Natural killer cell (primary cell): ENCODE measurements at regions not wholly inside any gene's neighbourhood (a gene's known extent, or its start where the extent isn't known, plus 50 kb on each side); places are given as distances from the start of the nearest gene placed in this dataset.

Source experiments
- ATAC-seq, 3 donors: fragments of 150-1000 bp in 2 of 3; fragments of 200-7000 bp in 1 of 3; cut with Tn5 transposase; 1 replicate in 1 of 3; 2 replicates in 2 of 3; pipeline ENCODE4 v1.10.0; 2021; ENCODE audit warnings: mild to moderate bottlenecking in 2 of 3, moderate library complexity in 2 of 3
- DNase-seq, 2 donors: peaks; one replicate each; pipeline versions ENCODE4 v3.0.0 to v3.0.0-alpha.2; 2013 to 2021; ENCODE audit warnings: mixed read lengths in 1 of 2
- H3K27ac ChIP-seq: one replicate; pipeline ENCODE4 v1.5.1; 2013; ENCODE audit warnings: mild to moderate bottlenecking, low read length
- H3K27me3 ChIP-seq: one replicate; pipeline ENCODE4 v1.6.1; 2013; ENCODE audit warnings: low read length; ENCODE audit not compliant: control insufficient read depth, insufficient read depth
- H3K36me3 ChIP-seq: one replicate; pipeline ENCODE4 v1.6.1; 2013; ENCODE audit warnings: low read length; ENCODE audit not compliant: control insufficient read depth, insufficient read depth
- H3K4me1 ChIP-seq: one replicate; pipeline ENCODE4 v1.6.1; 2013; ENCODE audit warnings: low read length; ENCODE audit not compliant: control insufficient read depth, insufficient read depth
- H3K4me3 ChIP-seq: one replicate; pipeline ENCODE4 v1.5.1; 2013; ENCODE audit warnings: low read length
- H3K9me3 ChIP-seq: one replicate; pipeline ENCODE4 v1.6.1; 2013; ENCODE audit warnings: low read length; ENCODE audit not compliant: control insufficient read depth, insufficient read depth
- H3K27ac Mint-ChIP-seq, 2 donors: one replicate each; pipeline ENCODE4 v1.8.0; 2022; ENCODE audit warnings: mild to moderate bottlenecking in 2 of 2, mixed read lengths in 2 of 2, moderate library complexity in 1 of 2
- H3K27me3 Mint-ChIP-seq, 2 donors: one replicate each; pipeline ENCODE4 v1.8.0; 2022; ENCODE audit warnings: low read depth in 2 of 2, mixed read lengths in 2 of 2
- H3K36me3 Mint-ChIP-seq: one replicate; pipeline ENCODE4 v1.8.0; 2022; ENCODE audit warnings: mixed read lengths
- H3K4me1 Mint-ChIP-seq, 2 donors: one replicate each; pipeline ENCODE4 v1.8.0; 2022; ENCODE audit warnings: mixed read lengths in 2 of 2
- H3K4me3 Mint-ChIP-seq: one replicate; pipeline ENCODE4 v1.8.0; 2022; ENCODE audit warnings: mild to moderate bottlenecking, moderate library complexity, mixed read lengths
- H3K9me3 Mint-ChIP-seq, 2 donors: one replicate each; pipeline ENCODE4 v1.8.0; 2022; ENCODE audit warnings: mixed read lengths in 2 of 2
- WGBS: methylation state at CpG from one replicate; pipeline ENCODE4 v1.1.7; 2013; ENCODE audit warnings: missing lambda C conversion rate; ENCODE audit not compliant: insufficient coverage; 5-methylcytosine and 5-hydroxymethylcytosine counted together
- intact Hi-C: fragments of 100-400 bp; cut with micrococcal nuclease; formaldehyde crosslinking; loops from one replicate; pipeline ENCODE4 v1.14.2; 2022
- TF ChIP-seq, protein P1 (sequence below): fragments of 200-600 bp; IDR thresholded peaks from one replicate; pipeline ENCODE4 v1.8.0; 2022; ENCODE audit warnings: antibody characterized with exemption

DNA sequence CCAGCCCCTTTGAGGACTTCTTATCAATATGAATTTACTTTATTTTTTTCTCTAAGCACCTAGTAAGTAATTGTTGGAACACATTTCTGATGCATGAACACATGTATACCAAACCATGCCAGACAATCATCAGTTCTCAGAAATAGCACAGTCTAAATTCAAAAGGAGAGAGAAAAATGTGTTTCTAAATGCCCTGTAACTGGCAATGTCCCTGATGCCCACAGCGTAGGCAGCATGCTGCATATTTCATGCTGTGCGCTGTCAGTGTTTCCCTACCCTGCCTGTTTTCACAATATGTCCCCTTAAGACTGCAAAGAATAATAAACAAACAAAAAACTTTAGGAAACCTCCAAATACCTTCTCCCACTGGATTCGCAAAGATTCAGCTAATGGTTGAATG is 881.0 kb upstream of the CHAC2 start:
- 95% methylated on average over 3 of the region's 3 CpGs for WGBS
- no peaks in the 10 kb centered on the region for H3K36me3 Mint-ChIP-seq
- Histone ChIP-seq H3K36me3 (no peaks in the 10 kb centered on the region), H3K4me1 (no peaks in the 10 kb centered on the region), H3K27ac (no peak overlapping the region), H3K4me3 (no peak overlapping the region), H3K27me3 (no peaks in the 10 kb centered on the region), H3K9me3 (no peaks in the 10 kb centered on the region)
- H3K27ac Mint-ChIP-seq: no peak overlapping the region
- H3K27me3 Mint-ChIP-seq: no peaks in the 10 kb centered on the region
- H3K9me3 Mint-ChIP-seq: peaks cover 8 to 12% of the 10 kb centered on the region in 2 donors
- DNase-seq: no peak
- H3K4me1 Mint-ChIP-seq: no peaks in the 10 kb centered on the region
- intact Hi-C loops: no loop called here
- no peak for ATAC-seq
- TF ChIP-seq, protein P1, sequence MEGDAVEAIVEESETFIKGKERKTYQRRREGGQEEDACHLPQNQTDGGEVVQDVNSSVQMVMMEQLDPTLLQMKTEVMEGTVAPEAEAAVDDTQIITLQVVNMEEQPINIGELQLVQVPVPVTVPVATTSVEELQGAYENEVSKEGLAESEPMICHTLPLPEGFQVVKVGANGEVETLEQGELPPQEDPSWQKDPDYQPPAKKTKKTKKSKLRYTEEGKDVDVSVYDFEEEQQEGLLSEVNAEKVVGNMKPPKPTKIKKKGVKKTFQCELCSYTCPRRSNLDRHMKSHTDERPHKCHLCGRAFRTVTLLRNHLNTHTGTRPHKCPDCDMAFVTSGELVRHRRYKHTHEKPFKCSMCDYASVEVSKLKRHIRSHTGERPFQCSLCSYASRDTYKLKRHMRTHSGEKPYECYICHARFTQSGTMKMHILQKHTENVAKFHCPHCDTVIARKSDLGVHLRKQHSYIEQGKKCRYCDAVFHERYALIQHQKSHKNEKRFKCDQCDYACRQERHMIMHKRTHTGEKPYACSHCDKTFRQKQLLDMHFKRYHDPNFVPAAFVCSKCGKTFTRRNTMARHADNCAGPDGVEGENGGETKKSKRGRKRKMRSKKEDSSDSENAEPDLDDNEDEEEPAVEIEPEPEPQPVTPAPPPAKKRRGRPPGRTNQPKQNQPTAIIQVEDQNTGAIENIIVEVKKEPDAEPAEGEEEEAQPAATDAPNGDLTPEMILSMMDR: no peak
- no peak overlapping the region for H3K4me3 Mint-ChIP-seq

DNA sequence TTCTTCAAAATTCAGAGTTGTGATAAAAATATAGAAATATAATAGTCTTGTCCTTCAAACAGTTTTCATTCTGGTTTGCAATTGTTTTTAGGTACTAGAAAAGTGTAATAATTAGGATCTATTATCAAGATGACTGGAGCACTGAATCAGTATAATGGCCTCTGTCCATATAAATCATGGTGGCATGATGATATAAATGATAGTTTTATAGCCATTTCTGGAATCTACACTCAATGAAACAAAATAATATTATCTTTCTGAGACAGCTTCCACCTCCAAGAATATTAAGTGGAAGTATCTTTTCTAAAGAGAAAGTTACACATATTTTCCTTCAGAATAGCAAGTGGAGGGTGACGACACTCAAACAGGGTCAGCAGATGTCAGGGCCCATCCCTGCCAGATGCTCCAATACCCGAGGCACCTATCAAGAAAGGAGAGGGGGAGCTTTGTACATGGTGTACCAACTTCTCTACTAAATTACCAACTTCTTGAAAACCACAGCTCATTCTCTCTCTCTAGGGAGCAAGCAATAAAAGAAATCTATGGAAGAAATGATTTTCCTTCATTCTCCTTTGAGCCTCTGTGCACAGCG is 882.7 kb upstream of the CHAC2 start:
- no peak for DNase-seq
- no peaks in the 10 kb centered on the region for H3K36me3 ChIP-seq
- H3K9me3 Mint-ChIP-seq: peaks cover 0 to 6% of the 10 kb centered on the region in 2 donors
- no peak overlapping the region for H3K27ac ChIP-seq
- no peaks in the 10 kb centered on the region for H3K9me3 ChIP-seq
- TF ChIP-seq, protein P1: no peak
- ATAC-seq: no peak
- H3K27me3 Mint-ChIP-seq: no peaks in the 10 kb centered on the region
- H3K4me3 ChIP-seq: no peak overlapping the region
- no peak overlapping the region for H3K4me3 Mint-ChIP-seq
- H3K36me3 Mint-ChIP-seq: no peaks in the 10 kb centered on the region
- H3K4me1 Mint-ChIP-seq: no peaks in the 10 kb centered on the region
- no peaks in the 10 kb centered on the region for H3K4me1 ChIP-seq
- no peak overlapping the region for H3K27ac Mint-ChIP-seq
- 100% methylated on average over 1 of the region's 3 CpGs for WGBS
- intact Hi-C loops: no loop called here
- H3K27me3 ChIP-seq: no peaks in the 10 kb centered on the region

DNA sequence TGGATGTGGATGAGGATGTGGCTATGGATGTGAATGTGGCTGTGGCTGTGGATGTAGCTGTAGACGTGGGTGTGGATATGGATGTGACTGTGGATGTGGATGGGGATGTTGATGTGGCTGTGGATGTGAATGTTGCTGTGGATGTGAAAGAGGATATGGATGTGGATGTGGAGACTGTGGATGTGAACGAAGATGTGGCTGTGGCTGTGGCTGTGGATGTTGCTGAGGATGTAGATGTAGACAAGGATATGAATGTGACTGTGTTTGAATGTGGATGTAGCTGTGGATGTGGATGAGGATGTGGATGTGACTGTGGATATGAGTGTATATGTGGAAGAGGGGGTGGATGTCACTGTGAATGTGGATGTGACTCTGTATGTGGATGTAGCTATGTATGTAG is 884.6 kb upstream of the CHAC2 start:
- ATAC-seq (no peak), DNase-seq (no peak)
- no peaks in the 10 kb centered on the region for H3K36me3 ChIP-seq
- no peak overlapping the region for H3K4me3 ChIP-seq
- H3K36me3 Mint-ChIP-seq: no peaks in the 10 kb centered on the region
- no peaks in the 10 kb centered on the region for H3K4me1 ChIP-seq
- H3K9me3 Mint-ChIP-seq: peaks cover 4 to 8% of the 10 kb centered on the region in 2 donors
- H3K27me3 ChIP-seq: no peaks in the 10 kb centered on the region
- H3K9me3 ChIP-seq: no peaks in the 10 kb centered on the region
- H3K4me3 Mint-ChIP-seq: no peak overlapping the region
- no peaks in the 10 kb centered on the region for H3K4me1 Mint-ChIP-seq
- intact Hi-C loops: no loop called here
- H3K27ac ChIP-seq: no peak overlapping the region
- TF ChIP-seq, protein P1: no peak
- H3K27me3 Mint-ChIP-seq: no peaks in the 10 kb centered on the region
- 84% methylated on average over 2 of the region's 2 CpGs for WGBS
- no peak overlapping the region for H3K27ac Mint-ChIP-seq

DNA sequence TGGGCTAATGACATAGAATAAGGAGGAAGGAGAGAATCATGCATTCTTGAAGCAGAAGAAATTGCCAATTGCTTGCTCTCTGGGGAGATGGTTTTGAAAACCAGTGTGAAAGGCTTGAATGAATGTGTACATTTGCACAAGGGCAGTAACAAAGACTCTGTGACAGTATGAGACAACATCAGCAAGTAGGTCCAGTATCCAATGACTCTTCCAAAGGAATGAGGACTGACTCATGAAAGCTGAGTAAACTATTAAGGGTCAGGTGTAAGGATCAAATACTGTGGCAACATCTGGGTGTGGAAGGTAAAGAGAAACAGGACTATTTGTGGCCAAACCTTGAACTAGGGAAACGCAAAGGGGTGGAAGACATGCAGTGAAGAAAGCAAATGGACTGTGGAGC is 886.0 kb upstream of the CHAC2 start:
- intact Hi-C loops: no loop called here
- TF ChIP-seq, protein P1: no peak
- no peaks in the 10 kb centered on the region for H3K36me3 Mint-ChIP-seq
- H3K36me3 ChIP-seq: no peaks in the 10 kb centered on the region
- H3K4me3 ChIP-seq: no peak overlapping the region
- H3K27me3 ChIP-seq: no peaks in the 10 kb centered on the region
- peaks cover 5 to 10% of the 10 kb centered on the region in 2 donors for H3K9me3 Mint-ChIP-seq
- WGBS: 100% methylated on average over 1 of the region's 1 CpG
- no peaks in the 10 kb centered on the region for H3K27me3 Mint-ChIP-seq
- no peak overlapping the region for H3K4me3 Mint-ChIP-seq
- no peak overlapping the region for H3K27ac ChIP-seq
- H3K4me1 Mint-ChIP-seq: no peaks in the 10 kb centered on the region
- ATAC-seq (no peak), DNase-seq (no peak)
- no peaks in the 10 kb centered on the region for H3K4me1 ChIP-seq
- no peak overlapping the region for H3K27ac Mint-ChIP-seq
- no peaks in the 10 kb centered on the region for H3K9me3 ChIP-seq
